HAP-1 (cell line): ENCODE measurements at regions not wholly inside any gene's neighbourhood (a gene's known extent, or its start where the extent isn't known, plus 50 kb on each side); places are given as distances from the start of the nearest gene placed in this dataset.
"Not testable (repeated sequence)": the region's sequence is repeated elsewhere in the genome, so short reads cannot be mapped to it uniquely, and the experiment has no call there.

Experiments
- DNase-seq, 2 experiments: peaks; one replicate each; pipeline ENCODE4 v3.0.0-alpha.2; 2016 to 2020; ENCODE audit warnings: low spot score in 2 of 2
- H3K27me3 ChIP-seq: fragments of 250-450 bp; sonication (Bioruptor Pico); 2 replicates; pipeline ENCODE4 v1.5.1; 2020; ENCODE audit warnings: low read depth, mild to moderate bottlenecking, moderate library complexity
- H3K36me3 ChIP-seq: fragments of 250-450 bp; sonication (Bioruptor Pico); replicated peaks from 2 replicates; pipeline ENCODE4 v1.5.1; 2020; ENCODE audit warnings: mild to moderate bottlenecking
- H3K4me1 ChIP-seq: fragments of 250-450 bp; sonication (Bioruptor Pico); 2 replicates; pipeline ENCODE4 v1.5.1; 2020; ENCODE audit warnings: mild to moderate bottlenecking
- H3K4me3 ChIP-seq: fragments of 250-450 bp; sonication (Bioruptor Pico); 2 replicates; pipeline ENCODE4 v1.5.1; 2020; ENCODE audit warnings: mild to moderate bottlenecking, moderate library complexity
- H3K9me3 ChIP-seq: fragments of 250-450 bp; sonication (Bioruptor Pico); 2 replicates; pipeline ENCODE4 v1.5.1; 2020; ENCODE audit warnings: mild to moderate bottlenecking, moderate library complexity
- in situ Hi-C: fragments of 300-500 bp; cut with MboI; formaldehyde crosslinking; loops from 3 replicates; pipeline ENCODE4 v1.14.3; 2020; ENCODE audit warnings: low sequenced_read_pairs, inconsistent platforms, mixed read lengths

GRCh38 chr3:39671116-39671515, 138.3 kb upstream of the MYRIP start:
- Histone ChIP-seq H3K4me1 (no peaks in the 10 kb centered on the region), H3K36me3 (no peaks in the 10 kb centered on the region), H3K4me3 (no peak overlapping the region), H3K27me3 (peaks cover 3% of the 10 kb centered on the region; the same call in 1 of the 2 replicates), H3K9me3 (no peaks in the 10 kb centered on the region)
- DNase-seq, result no peak
- in situ Hi-C loops, result no loop called here

GRCh38 chr3:39671600-39671999, 137.8 kb upstream of the MYRIP start:
- H3K4me3 ChIP-seq, result no peak overlapping the region
- H3K27me3 ChIP-seq, result 0 out of 2 replicates have a peak, but pooled peaks cover 3% of the 10 kb centered on the region

GRCh38 chr3:39705351-39705900, 104.0 kb upstream of the MYRIP start:
- Histone ChIP-seq H3K9me3 (no peaks in the 10 kb centered on the region), H3K36me3 (no peaks in the 10 kb centered on the region), H3K4me3 (no peak overlapping the region), H3K27me3 (no peaks in the 10 kb centered on the region), H3K4me1 (no peaks in the 10 kb centered on the region)
- in situ Hi-C loops, result no loop called here
- DNase-seq, result no peak

More at GRCh38 chr3:39671600-39671999, 137.8 kb upstream of the MYRIP start:
- no peak for DNase-seq
- no peaks in the 10 kb centered on the region for H3K36me3 ChIP-seq
- H3K9me3 ChIP-seq, result no peaks in the 10 kb centered on the region
- no peaks in the 10 kb centered on the region for H3K4me1 ChIP-seq
- in situ Hi-C loops, result no loop called here

- Histone ChIP-seq H3K4me1 (no peaks in the 10 kb centered on the region), H3K4me3 (no peak overlapping the region), H3K36me3 (no peaks in the 10 kb centered on the region), H3K27me3 (no peaks in the 10 kb centered on the region), H3K9me3 (no peaks in the 10 kb centered on the region)
- in situ Hi-C loops, result no loop called here
- peak; percentile 28 to 52 for DNase-seq
These were observed 102.0 kb upstream of the MYRIP start for GRCh38 chr3:39707314-39707909.

GRCh38 chr3:39712413-39713048, 96.9 kb upstream of the MYRIP start:
- H3K27me3 ChIP-seq, result no peaks in the 10 kb centered on the region
- in situ Hi-C loops, result no loop called here
- no peaks in the 10 kb centered on the region for H3K4me1 ChIP-seq
- no peak for DNase-seq
- H3K36me3 ChIP-seq, result no peaks in the 10 kb centered on the region
- no peak overlapping the region for H3K4me3 ChIP-seq
- no peaks in the 10 kb centered on the region for H3K9me3 ChIP-seq

GRCh38 chr3:39713341-39713740, 96.1 kb upstream of the MYRIP start:
- in situ Hi-C loops, H3K36me3 ChIP-seq: not testable (repeated sequence)

GRCh38 chr3:39716849-39717248, 92.6 kb upstream of the MYRIP start:
- Histone ChIP-seq H3K36me3 (no peaks in the 10 kb centered on the region), H3K4me1 (no peaks in the 10 kb centered on the region), H3K4me3 (no peak overlapping the region), H3K9me3 (no peaks in the 10 kb centered on the region), H3K27me3 (no peaks in the 10 kb centered on the region)
- in situ Hi-C loops, result no loop called here
- DNase-seq, result no peak

More at GRCh38 chr3:39713341-39713740, 96.1 kb upstream of the MYRIP start:
- H3K4me1 ChIP-seq, H3K9me3 ChIP-seq, H3K4me3 ChIP-seq, DNase-seq, H3K27me3 ChIP-seq: not testable (repeated sequence)

- H3K9me3 ChIP-seq, result no peaks in the 10 kb centered on the region
- H3K27me3 ChIP-seq, result no peaks in the 10 kb centered on the region
- no peak overlapping the region for H3K4me3 ChIP-seq
- H3K4me1 ChIP-seq, result no peaks in the 10 kb centered on the region
- no peaks in the 10 kb centered on the region for H3K36me3 ChIP-seq
- in situ Hi-C loops, result no loop called here
- DNase-seq, result no peak
These were observed 90.5 kb upstream of the MYRIP start for GRCh38 chr3:39718674-39719595.

- Histone ChIP-seq H3K36me3 (no peaks in the 10 kb centered on the region), H3K27me3 (no peaks in the 10 kb centered on the region), H3K9me3 (no peaks in the 10 kb centered on the region), H3K4me1 (no peaks in the 10 kb centered on the region), H3K4me3 (no peak overlapping the region)
- DNase-seq, result no peak
- in situ Hi-C loops, result no loop called here
These were observed 88.3 kb upstream of the MYRIP start for GRCh38 chr3:39721076-39721475.

- in situ Hi-C loops, result no loop called here
- Histone ChIP-seq H3K4me1 (no peaks in the 10 kb centered on the region), H3K9me3 (no peaks in the 10 kb centered on the region), H3K4me3 (no peak overlapping the region), H3K27me3 (no peaks in the 10 kb centered on the region), H3K36me3 (no peaks in the 10 kb centered on the region)
- DNase-seq, result no peak
These were observed 85.1 kb upstream of the MYRIP start for GRCh38 chr3:39724233-39724846.

GRCh38 chr3:39725321-39725720, 84.1 kb upstream of the MYRIP start:
- DNase-seq, result no peak
- Histone ChIP-seq H3K4me1 (no peaks in the 10 kb centered on the region), H3K27me3 (no peaks in the 10 kb centered on the region), H3K9me3 (no peaks in the 10 kb centered on the region), H3K36me3 (no peaks in the 10 kb centered on the region), H3K4me3 (no peak overlapping the region)
- in situ Hi-C loops, result no loop called here

- Histone ChIP-seq H3K36me3 (no peaks in the 10 kb centered on the region), H3K27me3 (no peaks in the 10 kb centered on the region), H3K4me1 (no peaks in the 10 kb centered on the region), H3K4me3 (no peak overlapping the region), H3K9me3 (no peaks in the 10 kb centered on the region)
- in situ Hi-C loops, result no loop called here
- peak in 1 of 2 experiments; percentile 8 for DNase-seq
These were observed 82.0 kb upstream of the MYRIP start for GRCh38 chr3:39727415-39727814.

- H3K27me3 ChIP-seq, result peaks cover 15% of the 10 kb centered on the region
- H3K4me3 ChIP-seq, result no peak overlapping the region
- no peak for DNase-seq
- in situ Hi-C loops, result no loop called here
- H3K4me1 ChIP-seq, result no peaks in the 10 kb centered on the region
- no peaks in the 10 kb centered on the region for H3K9me3 ChIP-seq
- no peaks in the 10 kb centered on the region for H3K36me3 ChIP-seq
These were observed 75.6 kb upstream of the MYRIP start for GRCh38 chr3:39733804-39734203.
